ENCODE measurements at regions not wholly inside any gene's neighbourhood (a gene's known extent, or its start where the extent isn't known, plus 50 kb on each side); places are given as distances from the start of the nearest gene placed in this dataset.

GRCh38 chr5:30604648-30605262 is 588.7 kb upstream of the CDH6 start:
- Histone ChIP-seq H3K4me3 (no peak overlapping the region), H3K27me3 (no peaks in the 10 kb centered on the region), H3K4me1 (no peaks in the 10 kb centered on the region), H3K36me3 (no peaks in the 10 kb centered on the region), H3K27ac (no peak overlapping the region), H3K9me3 (no peaks in the 10 kb centered on the region)
- intact Hi-C loops (cut with DNase I; ENCODE audit: low total_unique reads) (no loop called here), in situ Hi-C loops (cut with MboI; ENCODE audit: low pct_ligation_motif_present in 1 of 4, low pct_unique_long_range_greater_than_20kb in 1 of 4, low sequenced_read_pairs in 3 of 4) (no loop called here)
- WGBS, 2 donors (ENCODE audit: low coverage in 1 of 2), result 90 to 94% methylated on average over 2 of the region's 2 CpGs
- DNase-seq, result no peak
- TF ChIP-seq POLR2AphosphoS5 (IDR thresholded peaks at IDR 0.05) (no peak), CTCF (IDR thresholded peaks at IDR 0.05) (no peak), POLR2A (IDR thresholded peaks at IDR 0.05) (no peak), EP300 (IDR thresholded peaks at IDR 0.05; ENCODE audit: low read depth) (no peak)

- TF ChIP-seq CTCF (IDR thresholded peaks at IDR 0.05) (no peak), POLR2AphosphoS5 (IDR thresholded peaks at IDR 0.05) (no peak), EP300 (IDR thresholded peaks at IDR 0.05; ENCODE audit: low read depth) (no peak), POLR2A (IDR thresholded peaks at IDR 0.05) (no peak)
- H3K27me3 ChIP-seq, result no peaks in the 10 kb centered on the region
- no peaks in the 10 kb centered on the region for H3K9me3 ChIP-seq
- no peaks in the 10 kb centered on the region for H3K4me1 ChIP-seq
- in situ Hi-C loops (cut with MboI; ENCODE audit: low pct_ligation_motif_present in 1 of 4, low pct_unique_long_range_greater_than_20kb in 1 of 4, low sequenced_read_pairs in 3 of 4) (no loop called here), intact Hi-C loops (cut with DNase I; ENCODE audit: low total_unique reads) (loop anchor here (2.0 kb wide), 1 partner anchor 316 kb away; no protein-coding TSS in a partner anchor)
- no peak overlapping the region for H3K4me3 ChIP-seq
- DNase-seq, result no peak
- no peak overlapping the region for H3K27ac ChIP-seq
- H3K36me3 ChIP-seq, result no peaks in the 10 kb centered on the region
These were observed 592.6 kb upstream of the CDH6 start for GRCh38 chr5:30600892-30601291.

GRCh38 chr5:30596495-30597064 is 596.9 kb upstream of the CDH6 start:
- no peak for TF ChIP-seq POLR2A (IDR thresholded peaks at IDR 0.05)
- no peak for TF ChIP-seq EP300 (IDR thresholded peaks at IDR 0.05; ENCODE audit: low read depth)
- no peak for TF ChIP-seq POLR2AphosphoS5 (IDR thresholded peaks at IDR 0.05)
- no peak for TF ChIP-seq CTCF (IDR thresholded peaks at IDR 0.05)
- Histone ChIP-seq H3K4me3 (no peak overlapping the region), H3K4me1 (no peaks in the 10 kb centered on the region), H3K9me3 (no peaks in the 10 kb centered on the region), H3K27ac (no peak overlapping the region), H3K36me3 (no peaks in the 10 kb centered on the region), H3K27me3 (no peaks in the 10 kb centered on the region)
- intact Hi-C loops (cut with DNase I; ENCODE audit: low total_unique reads), result no loop called here
- in situ Hi-C loops (cut with MboI; ENCODE audit: low pct_ligation_motif_present in 1 of 4, low pct_unique_long_range_greater_than_20kb in 1 of 4, low sequenced_read_pairs in 3 of 4), result no loop called here
- no peak for DNase-seq
- WGBS, 2 donors (ENCODE audit: low coverage in 1 of 2), result 49 to 72% methylated on average over 3 of the region's 3 CpGs

GRCh38 chr5:30594331-30594730 is 599.2 kb upstream of the CDH6 start:
- Histone ChIP-seq H3K9me3 (no peaks in the 10 kb centered on the region), H3K36me3 (no peaks in the 10 kb centered on the region), H3K4me3 (no peak overlapping the region), H3K27me3 (no peaks in the 10 kb centered on the region), H3K4me1 (no peaks in the 10 kb centered on the region), H3K27ac (no peak overlapping the region)
- no peak for DNase-seq
- intact Hi-C loops (cut with DNase I; ENCODE audit: low total_unique reads), result no loop called here
- TF ChIP-seq CTCF (IDR thresholded peaks at IDR 0.05) (no peak), POLR2AphosphoS5 (IDR thresholded peaks at IDR 0.05) (no peak)
- WGBS, 2 donors (ENCODE audit: low coverage in 1 of 2), result 51 to 89% methylated on average over 2 of the region's 2 CpGs
- in situ Hi-C loops (cut with MboI; ENCODE audit: low pct_ligation_motif_present in 1 of 4, low pct_unique_long_range_greater_than_20kb in 1 of 4, low sequenced_read_pairs in 3 of 4), result no loop called here
